GM12878 (cell line): ENCODE measurements at regions not wholly inside any gene's neighbourhood (a gene's known extent, or its start where the extent isn't known, plus 50 kb on each side); places are given as distances from the start of the nearest gene placed in this dataset.

ENCODE experiments used
- CTCF ChIP-seq, 3 experiments: IDR thresholded peaks in 2 of 3; conservative IDR thresholded peaks in 1 of 3; 2 replicates each; pipeline ENCODE4 v1.5.1; 2011; ENCODE audit warnings: low read depth in 3 of 3, low read length in 3 of 3, mild to moderate bottlenecking in 3 of 3, control low read depth in 2 of 3, moderate library complexity in 2 of 3, inconsistent platforms in 1 of 3, mixed read lengths in 1 of 3; ENCODE audit not compliant: control insufficient read depth in 2 of 3, insufficient read depth in 1 of 3; ENCODE audit errors: extremely low read depth in 1 of 3
- EP300 ChIP-seq, 2 experiments: fragments of 150-350 bp in 1 of 2; IDR thresholded peaks; 2 replicates each; pipeline ENCODE4 v1.6.1; 2011 to 2012; ENCODE audit warnings: low read depth in 2 of 2, low read length in 2 of 2, borderline replicate concordance in 1 of 2, improper control_type of control experiment in 1 of 2, inconsistent platforms in 1 of 2; ENCODE audit not compliant: control insufficient read depth in 1 of 2
- EZH2 ChIP-seq: IDR thresholded peaks from 2 replicates; pipeline ENCODE4 v1.6.1; 2012; ENCODE audit warnings: low read depth, mild to moderate bottlenecking, control low read depth, inconsistent platforms, low read length, borderline replicate concordance; ENCODE audit not compliant: control insufficient read depth
- FOXM1 ChIP-seq: IDR thresholded peaks from 2 replicates; pipeline ENCODE4 v1.6.1; 2012; ENCODE audit warnings: low read depth, mild to moderate bottlenecking, inconsistent platforms, low read length, moderate library complexity
- IRF3 ChIP-seq: fragments of 450-650 bp; IDR thresholded peaks from 2 replicates; pipeline ENCODE4 v1.6.1; 2014; ENCODE audit warnings: mild to moderate bottlenecking
- MYC ChIP-seq: IDR thresholded peaks from 2 replicates; pipeline ENCODE4 v1.6.1; 2011; ENCODE audit warnings: mild to moderate bottlenecking, low read length, moderate library complexity, inconsistent platforms; ENCODE audit not compliant: insufficient read depth, insufficient replicate concordance, insufficient read length, severe bottlenecking
- POLR2A ChIP-seq: IDR thresholded peaks from 2 replicates; pipeline ENCODE4 v1.6.1; 2011; ENCODE audit warnings: low read depth, mild to moderate bottlenecking, low read length
- USF2 ChIP-seq: IDR thresholded peaks from 2 replicates; pipeline ENCODE4 v1.6.1; 2011; ENCODE audit warnings: low read depth, low read length, improper control_type of control experiment, borderline replicate concordance
- ZNF687 ChIP-seq: fragments of 450-650 bp; IDR thresholded peaks from 2 replicates; pipeline ENCODE4 v1.6.1; 2017; ENCODE audit warnings: mild to moderate bottlenecking, moderate library complexity

- TF ChIP-seq USF2 (no peak), CTCF (IDR thresholded peaks at IDR 0.05 in 2 of 3, conservative IDR thresholded peaks at IDR 0.05 in 1 of 3; ENCODE audit: control insufficient read depth in 2 of 3, extremely low read depth in 1 of 3, insufficient read depth in 1 of 3, low read depth in 3 of 3, low read length in 3 of 3) (no peak), EP300 (IDR thresholded peaks at IDR 0.05; ENCODE audit: borderline replicate concordance in 1 of 2, control insufficient read depth in 1 of 2, low read depth in 2 of 2, low read length in 2 of 2) (no peak), MYC (no peak), ZNF687 (no peak), EZH2 (no peak), IRF3 (no peak), POLR2A (no peak), FOXM1 (no peak)
These were observed 709.3 kb downstream of the RPS29 start for GRCh38 chr14:48876806-48877340.
